Loucy (cell line): ENCODE measurements at regions not wholly inside any gene's neighbourhood (a gene's known extent, or its start where the extent isn't known, plus 50 kb on each side); places are given as distances from the start of the nearest gene placed in this dataset.

Experiments used
- H2AFZ ChIP-seq: fragments of 200-600 bp; sonication (generic); 2 replicates; pipeline ENCODE4 v1.6.0; 2016; ENCODE audit warnings: antibody characterized with exemption, mild to moderate bottlenecking, low read length, moderate library complexity
- H3F3A ChIP-seq: fragments of 200-600 bp; 2 replicates; pipeline ENCODE4 v1.6.0; 2016; ENCODE audit warnings: antibody characterized with exemption, low read depth, mild to moderate bottlenecking
- H3K27me3 ChIP-seq: fragments of 200-600 bp; sonication (generic); 2 replicates; pipeline ENCODE4 v1.6.1; 2014; ENCODE audit warnings: low read length, mild to moderate bottlenecking; ENCODE audit not compliant: insufficient read depth, poor library complexity, severe bottlenecking
- H3K36me3 ChIP-seq: fragments of 200-600 bp; sonication (generic); 2 replicates; pipeline ENCODE4 v1.6.1; 2016; ENCODE audit warnings: low read length; ENCODE audit not compliant: insufficient read depth
- H3K4me1 ChIP-seq: fragments of 200-600 bp; sonication (generic); 2 replicates; pipeline ENCODE4 v1.5.1; 2014; ENCODE audit warnings: low read length, mild to moderate bottlenecking; ENCODE audit not compliant: insufficient read depth, poor library complexity, severe bottlenecking
- H3K4me2 ChIP-seq: fragments of 200-600 bp; sonication (generic); 2 replicates; pipeline ENCODE4 v1.6.0; 2014; ENCODE audit warnings: antibody characterized with exemption, low read length, low read depth, mild to moderate bottlenecking; ENCODE audit not compliant: poor library complexity, severe bottlenecking
- H3K4me3 ChIP-seq: fragments of 200-600 bp; sonication (generic); 2 replicates; pipeline ENCODE4 v1.5.1; 2014; ENCODE audit warnings: low read length, mild to moderate bottlenecking, mixed read lengths; ENCODE audit not compliant: poor library complexity, severe bottlenecking
- H3K79me2 ChIP-seq: fragments of 200-600 bp; sonication (generic); 2 replicates; pipeline ENCODE4 v1.6.1; 2014; ENCODE audit warnings: low read length; ENCODE audit not compliant: insufficient read depth
- H3K9ac ChIP-seq: fragments of 200-600 bp; sonication (generic); 2 replicates; pipeline ENCODE4 v1.6.0; 2014; ENCODE audit warnings: mild to moderate bottlenecking, low read depth, low read length, moderate library complexity; ENCODE audit not compliant: poor library complexity, severe bottlenecking
- H3K9me2 ChIP-seq: fragments of 200-600 bp; sonication (generic); replicated peaks from 2 replicates; pipeline ENCODE4 v1.6.1; 2016; ENCODE audit warnings: low read depth, low read length, mixed read lengths
- H3K9me3 ChIP-seq: fragments of 200-600 bp; sonication (generic); 2 replicates; pipeline ENCODE4 v1.6.1; 2014; ENCODE audit warnings: mild to moderate bottlenecking, antibody characterized with exemption, low read length, low read depth; ENCODE audit not compliant: insufficient read depth
- H4K20me1 ChIP-seq: fragments of 200-600 bp; sonication (generic); 2 replicates; pipeline ENCODE4 v1.6.0; 2014; ENCODE audit warnings: antibody characterized with exemption, low read length, mild to moderate bottlenecking; ENCODE audit not compliant: insufficient read depth, poor library complexity, severe bottlenecking
- CTCF ChIP-seq: fragments of 200-600 bp; sonication (generic); conservative IDR thresholded peaks from 2 replicates; pipeline ENCODE4 v1.5.1; 2014; ENCODE audit warnings: mild to moderate bottlenecking, antibody characterized with exemption, low read length
- EZH2phosphoT487 ChIP-seq: fragments of 200-600 bp; IDR thresholded peaks from 2 replicates; pipeline ENCODE4 v1.6.1; 2018; ENCODE audit warnings: antibody characterized with exemption, mild to moderate bottlenecking, moderate library complexity, borderline replicate concordance

GRCh38 chr6:22436134-22436533 is 133.2 kb upstream of the HDGFL1 start:
- no peak overlapping the region for H2AFZ ChIP-seq
- no peaks in the 10 kb centered on the region for H3K9me3 ChIP-seq
- H3K4me1 ChIP-seq = no peaks in the 10 kb centered on the region
- H3K27me3 ChIP-seq = no peaks in the 10 kb centered on the region
- no peaks in the 10 kb centered on the region for H4K20me1 ChIP-seq
- H3K36me3 ChIP-seq = no peaks in the 10 kb centered on the region
- TF ChIP-seq EZH2phosphoT487 (no peak), CTCF (no peak)
- no peaks in the 10 kb centered on the region for H3K79me2 ChIP-seq
- H3K9me2 ChIP-seq = no peaks in the 10 kb centered on the region
- no peaks in the 10 kb centered on the region for H3F3A ChIP-seq
- H3K9ac ChIP-seq = no peak overlapping the region
- no peak overlapping the region for H3K4me3 ChIP-seq
- no peak overlapping the region for H3K4me2 ChIP-seq

- H3K4me3 ChIP-seq = no peak overlapping the region
- no peaks in the 10 kb centered on the region for H4K20me1 ChIP-seq
- H3K36me3 ChIP-seq = no peaks in the 10 kb centered on the region
- TF ChIP-seq EZH2phosphoT487 (no peak), CTCF (no peak)
- H3K9me2 ChIP-seq = no peaks in the 10 kb centered on the region
- H3K79me2 ChIP-seq = no peaks in the 10 kb centered on the region
- no peak overlapping the region for H3K9ac ChIP-seq
- no peaks in the 10 kb centered on the region for H3K27me3 ChIP-seq
- no peaks in the 10 kb centered on the region for H3K4me1 ChIP-seq
- no peaks in the 10 kb centered on the region for H3F3A ChIP-seq
- no peak overlapping the region for H2AFZ ChIP-seq
- H3K9me3 ChIP-seq = no peaks in the 10 kb centered on the region
- H3K4me2 ChIP-seq = no peak overlapping the region
Measured at GRCh38 chr6:22437665-22438064, 131.7 kb upstream of the HDGFL1 start.

- no peaks in the 10 kb centered on the region for H3K79me2 ChIP-seq
- no peaks in the 10 kb centered on the region for H3K36me3 ChIP-seq
- no peak for TF ChIP-seq EZH2phosphoT487
- no peak for TF ChIP-seq CTCF
- no peaks in the 10 kb centered on the region for H3F3A ChIP-seq
- H2AFZ ChIP-seq = no peak overlapping the region
- no peak overlapping the region for H3K4me3 ChIP-seq
- no peaks in the 10 kb centered on the region for H3K27me3 ChIP-seq
- H3K9me3 ChIP-seq = no peaks in the 10 kb centered on the region
- peaks cover 10% of the 10 kb centered on the region for H3K4me1 ChIP-seq
- no peaks in the 10 kb centered on the region for H4K20me1 ChIP-seq
- no peaks in the 10 kb centered on the region for H3K9me2 ChIP-seq
- H3K9ac ChIP-seq = no peak overlapping the region
- H3K4me2 ChIP-seq = no peak overlapping the region
Measured at GRCh38 chr6:22442826-22443225, 126.5 kb upstream of the HDGFL1 start.
